ENCODE measurements at regions not wholly inside any gene's neighbourhood (a gene's known extent, or its start where the extent isn't known, plus 50 kb on each side); places are given as distances from the start of the nearest gene placed in this dataset.

DNA sequence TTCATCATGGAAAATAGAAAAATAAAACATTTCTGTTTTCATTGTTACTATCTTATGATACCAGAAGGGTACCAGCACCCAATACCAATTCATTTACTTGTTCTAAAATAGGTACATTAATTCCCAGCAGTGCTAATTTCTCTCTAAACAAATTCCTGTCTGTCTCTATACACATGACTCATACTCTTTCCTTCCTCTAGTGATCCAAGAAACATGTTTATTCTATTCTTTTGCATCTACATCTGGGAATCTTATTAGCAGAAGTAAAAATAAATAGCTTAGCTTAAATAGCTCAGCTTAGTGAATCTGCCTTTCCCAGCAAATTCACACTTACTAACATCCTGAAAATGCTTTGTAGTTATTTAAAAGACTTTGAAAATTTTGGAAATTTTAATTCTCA, 84.5 kb upstream of the MAPRE2 start:
- POLR2A ChIA-PET: no interaction called here

DNA sequence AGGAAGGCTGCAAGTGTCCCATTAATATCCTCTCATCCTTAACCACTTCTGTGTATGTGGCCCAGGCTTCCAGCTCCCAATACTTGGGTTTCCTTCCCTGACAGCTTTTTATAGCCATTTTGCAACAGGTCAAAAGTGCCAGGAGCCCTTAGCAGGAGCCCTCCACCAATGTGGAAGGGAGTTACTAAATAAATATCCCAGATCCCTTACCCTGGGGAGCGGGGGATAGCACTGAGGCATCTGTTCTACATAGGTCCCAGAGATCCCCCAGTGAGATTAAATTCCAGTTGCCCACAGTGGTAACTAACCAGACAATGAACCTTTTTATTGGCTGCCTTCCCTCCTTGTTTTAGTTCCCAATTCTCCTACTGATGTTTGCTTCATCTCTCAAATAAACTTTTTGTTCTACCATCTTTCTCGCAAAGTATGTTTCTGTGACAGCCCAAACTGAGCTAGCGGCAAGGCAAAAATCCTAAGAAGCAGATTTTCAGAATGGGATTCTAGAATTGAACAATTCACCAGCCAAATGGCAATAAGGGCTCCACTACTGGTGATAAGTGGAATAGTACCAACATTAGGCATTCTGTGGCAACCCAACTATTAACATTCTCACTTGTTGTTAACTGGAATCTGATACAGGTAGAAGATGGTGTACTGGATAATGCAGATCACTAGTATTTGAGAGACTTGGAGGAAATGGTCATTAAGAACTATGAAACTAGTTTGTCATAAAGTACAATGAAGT, 83.9 kb upstream of the MAPRE2 start:
- Histone ChIP-seq H3K9me3 (no peaks in the 10 kb centered on the region), H3K27me3 (replicated peaks in 1 of 2; ENCODE audit: control insufficient read depth in 2 of 2, extremely low read depth in 1 of 2, insufficient read depth in 2 of 2, low read length in 1 of 2) (no peaks in the 10 kb centered on the region), H3K27ac (ENCODE audit: low read length) (no peak overlapping the region), H3K4me1 (ENCODE audit: control insufficient read depth in 1 of 2, extremely low read depth in 1 of 2, insufficient read depth in 2 of 2, low read length in 2 of 2) (no peaks in the 10 kb centered on the region), H3K36me3 (ENCODE audit: control insufficient read depth in 2 of 2, extremely low read depth in 1 of 2, insufficient read depth in 1 of 2, low read length in 1 of 2) (no peaks in the 10 kb centered on the region), H3K4me3 (ENCODE audit: control insufficient read depth in 1 of 2, extremely low read depth in 1 of 2, low read length in 1 of 2) (no peak overlapping the region)
- H3K27me3 Mint-ChIP-seq: peaks cover 23 to 26% of the 10 kb centered on the region in 2 donors
- DNase-seq (no peak), ATAC-seq (replicated peaks in 1 of 4) (no peak)
- CTCF ChIA-PET: no interaction called here
- H3K9me3 Mint-ChIP-seq: peaks cover 0 to 5% (median 0%) of the 10 kb centered on the region in 3 donors
- POLR2A ChIA-PET: no interaction called here
- H3K4me1 Mint-ChIP-seq: no peaks in the 10 kb centered on the region
- 100% methylated on average over 2 of the region's 3 CpGs for whole genome bisulfite sequencing (ENCODE audit: insufficient coverage)
- H3K27ac Mint-ChIP-seq: no peak overlapping the region
- no peak overlapping the region for H3K4me3 Mint-ChIP-seq
- no peaks in the 10 kb centered on the region for H3K36me3 Mint-ChIP-seq

More for the DNA sequence above, 84.5 kb upstream of the MAPRE2 start:
- H3K27ac ChIP-seq (ENCODE audit: low read length): no peak overlapping the region
- Mint-ChIP-seq H3K36me3 (no peaks in the 10 kb centered on the region), H3K4me1 (no peaks in the 10 kb centered on the region), H3K9me3 (peaks cover 0 to 5% (median 0%) of the 10 kb centered on the region in 3 donors), H3K27me3 (peaks cover 23 to 26% of the 10 kb centered on the region in 2 donors), H3K4me3 (no peak overlapping the region), H3K27ac (no peak overlapping the region)
- H3K9me3 ChIP-seq: no peaks in the 10 kb centered on the region
- ATAC-seq (replicated peaks in 1 of 4) (no peak), DNase-seq (no peak)
- H3K4me3 ChIP-seq (ENCODE audit: control insufficient read depth in 1 of 2, extremely low read depth in 1 of 2, low read length in 1 of 2): no peak overlapping the region
- CTCF ChIA-PET: no interaction called here
- H3K27me3 ChIP-seq (replicated peaks in 1 of 2; ENCODE audit: control insufficient read depth in 2 of 2, extremely low read depth in 1 of 2, insufficient read depth in 2 of 2, low read length in 1 of 2): no peaks in the 10 kb centered on the region
- H3K36me3 ChIP-seq (ENCODE audit: control insufficient read depth in 2 of 2, extremely low read depth in 1 of 2, insufficient read depth in 1 of 2, low read length in 1 of 2): no peaks in the 10 kb centered on the region
- H3K4me1 ChIP-seq (ENCODE audit: control insufficient read depth in 1 of 2, extremely low read depth in 1 of 2, insufficient read depth in 2 of 2, low read length in 2 of 2): no peaks in the 10 kb centered on the region

DNA sequence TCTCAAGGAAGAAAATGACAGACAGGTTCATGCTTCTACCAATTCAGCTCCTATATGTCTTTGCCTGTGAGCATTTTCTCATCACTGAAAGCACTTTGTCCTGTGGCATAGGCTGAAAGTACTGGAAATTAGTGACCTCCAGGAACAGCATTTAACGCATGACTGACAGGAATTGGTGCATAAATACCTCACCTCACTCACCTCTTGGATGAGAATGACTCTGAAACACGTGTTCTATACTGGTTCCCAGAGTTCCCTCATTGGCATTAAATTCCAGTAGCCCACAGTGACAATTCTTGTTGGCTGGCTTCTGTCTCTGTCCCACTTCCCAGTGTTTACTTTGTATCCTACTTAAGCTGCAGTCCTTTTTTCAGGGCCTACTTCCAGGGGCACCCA, 83.4 kb upstream of the MAPRE2 start:
- ChIA-PET CTCF (no interaction called here), POLR2A (no interaction called here)
- H3K4me3 ChIP-seq (ENCODE audit: control insufficient read depth in 1 of 2, extremely low read depth in 1 of 2, low read length in 1 of 2): no peak overlapping the region
- peaks cover 23 to 24% of the 10 kb centered on the region in 2 donors for H3K27me3 Mint-ChIP-seq
- ATAC-seq (replicated peaks in 1 of 4) (no peak), DNase-seq (no peak)
- WGBS (ENCODE audit: insufficient coverage): 54% methylated on average over 2 of the region's 2 CpGs
- H3K27me3 ChIP-seq (replicated peaks in 1 of 2; ENCODE audit: control insufficient read depth in 2 of 2, extremely low read depth in 1 of 2, insufficient read depth in 2 of 2, low read length in 1 of 2): no peaks in the 10 kb centered on the region
- H3K36me3 Mint-ChIP-seq: no peaks in the 10 kb centered on the region
- no peak overlapping the region for H3K27ac ChIP-seq (ENCODE audit: low read length)
- H3K27ac Mint-ChIP-seq: no peak overlapping the region
- H3K36me3 ChIP-seq (ENCODE audit: control insufficient read depth in 2 of 2, extremely low read depth in 1 of 2, insufficient read depth in 1 of 2, low read length in 1 of 2): no peaks in the 10 kb centered on the region
- H3K9me3 ChIP-seq: no peaks in the 10 kb centered on the region
- H3K4me1 ChIP-seq (ENCODE audit: control insufficient read depth in 1 of 2, extremely low read depth in 1 of 2, insufficient read depth in 2 of 2, low read length in 2 of 2): no peaks in the 10 kb centered on the region
- H3K9me3 Mint-ChIP-seq: peaks cover 0 to 5% (median 0%) of the 10 kb centered on the region in 3 donors
- no peaks in the 10 kb centered on the region for H3K4me1 Mint-ChIP-seq
- no peak overlapping the region for H3K4me3 Mint-ChIP-seq

- ChIA-PET POLR2A (interaction anchor here in 1 of 2 donors (0.6 to 1.0 kb wide), 2 partner anchors 12 to 101 kb away, joined by 3 to 4 read pairs; no protein-coding TSS in a partner anchor), CTCF (no interaction called here)
- H3K36me3 ChIP-seq (ENCODE audit: control insufficient read depth in 2 of 2, extremely low read depth in 1 of 2, insufficient read depth in 1 of 2, low read length in 1 of 2): no peaks in the 10 kb centered on the region
- H3K9me3 ChIP-seq: no peaks in the 10 kb centered on the region
- ATAC-seq (replicated peaks in 1 of 4) (no peak), DNase-seq (no peak)
- 43% methylated on average over 1 of the region's 1 CpG for WGBS (ENCODE audit: insufficient coverage)
- H3K27ac ChIP-seq (ENCODE audit: low read length): no peak overlapping the region
- Mint-ChIP-seq H3K36me3 (no peaks in the 10 kb centered on the region), H3K27me3 (peaks cover 20 to 23% of the 10 kb centered on the region in 2 donors), H3K9me3 (peaks cover 0 to 5% (median 0%) of the 10 kb centered on the region in 3 donors), H3K27ac (no peak overlapping the region), H3K4me1 (no peaks in the 10 kb centered on the region), H3K4me3 (no peak overlapping the region)
- no peaks in the 10 kb centered on the region for H3K4me1 ChIP-seq (ENCODE audit: control insufficient read depth in 1 of 2, extremely low read depth in 1 of 2, insufficient read depth in 2 of 2, low read length in 2 of 2)
- no peaks in the 10 kb centered on the region for H3K27me3 ChIP-seq (replicated peaks in 1 of 2; ENCODE audit: control insufficient read depth in 2 of 2, extremely low read depth in 1 of 2, insufficient read depth in 2 of 2, low read length in 1 of 2)
- no peak overlapping the region for H3K4me3 ChIP-seq (ENCODE audit: control insufficient read depth in 1 of 2, extremely low read depth in 1 of 2, low read length in 1 of 2)
These were observed 81.9 kb upstream of the MAPRE2 start for GRCh38 chr18:34959211-34959829.

DNA sequence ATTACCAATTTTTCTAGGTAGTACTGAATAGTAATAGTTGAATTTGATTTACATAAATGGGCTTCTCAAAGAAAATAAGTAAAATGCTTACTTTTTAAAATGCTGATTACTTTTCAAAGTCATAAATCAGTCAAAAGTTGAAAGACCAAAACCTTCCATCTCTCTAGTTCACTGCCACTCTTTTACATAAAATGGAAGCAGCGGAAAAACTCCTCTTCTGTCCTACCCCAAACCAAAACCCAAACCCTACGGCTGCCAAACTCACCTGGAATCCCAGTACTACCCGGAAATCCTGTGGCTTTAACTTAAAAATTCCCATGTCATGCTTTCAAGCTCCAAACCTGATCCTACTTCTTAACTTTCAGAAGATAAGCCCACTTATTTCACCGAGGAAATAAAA, 81.2 kb upstream of the MAPRE2 start:
- no peak overlapping the region for H3K27ac ChIP-seq (ENCODE audit: low read length)
- H3K4me3 Mint-ChIP-seq: no peak overlapping the region
- H3K9me3 ChIP-seq: no peaks in the 10 kb centered on the region
- 81% methylated on average over 3 of the region's 4 CpGs for WGBS (ENCODE audit: insufficient coverage)
- DNase-seq (no peak), ATAC-seq (replicated peaks in 1 of 4) (no peak)
- H3K9me3 Mint-ChIP-seq: peaks cover 0 to 5% (median 0%) of the 10 kb centered on the region in 3 donors
- no peaks in the 10 kb centered on the region for H3K4me1 Mint-ChIP-seq
- no peaks in the 10 kb centered on the region for H3K4me1 ChIP-seq (ENCODE audit: control insufficient read depth in 1 of 2, extremely low read depth in 1 of 2, insufficient read depth in 2 of 2, low read length in 2 of 2)
- no peaks in the 10 kb centered on the region for H3K36me3 ChIP-seq (ENCODE audit: control insufficient read depth in 2 of 2, extremely low read depth in 1 of 2, insufficient read depth in 1 of 2, low read length in 1 of 2)
- no peak overlapping the region for H3K4me3 ChIP-seq (ENCODE audit: control insufficient read depth in 1 of 2, extremely low read depth in 1 of 2, low read length in 1 of 2)
- CTCF ChIA-PET: no interaction called here
- H3K27me3 Mint-ChIP-seq: peaks cover 16 to 21% of the 10 kb centered on the region in 2 donors
- no peak overlapping the region for H3K27ac Mint-ChIP-seq
- POLR2A ChIA-PET: no interaction called here
- no peaks in the 10 kb centered on the region for H3K27me3 ChIP-seq (replicated peaks in 1 of 2; ENCODE audit: control insufficient read depth in 2 of 2, extremely low read depth in 1 of 2, insufficient read depth in 2 of 2, low read length in 1 of 2)
- no peaks in the 10 kb centered on the region for H3K36me3 Mint-ChIP-seq

DNA sequence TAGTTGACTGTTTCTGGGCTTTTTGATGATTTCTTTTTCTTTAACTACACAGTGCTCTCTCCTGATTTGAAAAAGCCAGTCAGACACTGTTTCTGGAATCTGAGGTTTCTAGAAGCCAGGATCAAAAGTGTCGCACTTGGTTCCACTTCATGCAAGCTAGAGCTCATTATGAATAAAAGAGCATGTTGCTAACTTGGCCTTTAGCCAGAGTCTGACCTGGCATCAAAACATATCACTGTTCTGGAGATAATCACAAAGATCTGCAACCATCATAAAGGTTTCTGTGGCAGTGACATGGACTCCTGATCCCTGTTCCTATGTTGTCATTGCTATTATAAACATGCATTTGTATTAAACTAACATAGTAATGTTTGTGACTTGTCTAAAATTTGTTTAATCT, 76.1 kb upstream of the MAPRE2 start:
- DNase-seq (no peak), ATAC-seq (replicated peaks in 1 of 4) (no peak)
- POLR2A ChIA-PET: no interaction called here
- H3K4me3 ChIP-seq (ENCODE audit: control insufficient read depth in 1 of 2, extremely low read depth in 1 of 2, low read length in 1 of 2): no peak overlapping the region
- no peak overlapping the region for H3K27ac ChIP-seq (ENCODE audit: low read length)
- Mint-ChIP-seq H3K27ac (no peak overlapping the region), H3K4me1 (no peaks in the 10 kb centered on the region), H3K36me3 (no peaks in the 10 kb centered on the region), H3K9me3 (no peaks in the 10 kb centered on the region), H3K4me3 (no peak overlapping the region), H3K27me3 (peaks cover 4 to 6% of the 10 kb centered on the region in 2 donors)
- no peaks in the 10 kb centered on the region for H3K36me3 ChIP-seq (ENCODE audit: control insufficient read depth in 2 of 2, extremely low read depth in 1 of 2, insufficient read depth in 1 of 2, low read length in 1 of 2)
- no peaks in the 10 kb centered on the region for H3K4me1 ChIP-seq (ENCODE audit: control insufficient read depth in 1 of 2, extremely low read depth in 1 of 2, insufficient read depth in 2 of 2, low read length in 2 of 2)
- CTCF ChIA-PET: no interaction called here
- H3K9me3 ChIP-seq: no peaks in the 10 kb centered on the region
- no CpG with 5 or more reads among the region's 1 CpG for WGBS (ENCODE audit: insufficient coverage)
- H3K27me3 ChIP-seq (replicated peaks in 1 of 2; ENCODE audit: control insufficient read depth in 2 of 2, extremely low read depth in 1 of 2, insufficient read depth in 2 of 2, low read length in 1 of 2): no peaks in the 10 kb centered on the region
